SK-N-SH (cell line): ENCODE measurements at regions not wholly inside any gene's neighbourhood (a gene's known extent, or its start where the extent isn't known, plus 50 kb on each side); places are given as distances from the start of the nearest gene placed in this dataset.

Source experiments
- CHD2 ChIP-seq: fragments of 150-350 bp; IDR thresholded peaks from 2 replicates; pipeline ENCODE4 v1.6.1; 2018; ENCODE audit warnings: low read length; ENCODE audit not compliant: partially characterized antibody
- EP300 ChIP-seq, 2 experiments: IDR thresholded peaks; 2 replicates each; pipeline versions ENCODE4 v1.4.0 to v1.6.1; 2012; ENCODE audit warnings: borderline replicate concordance in 1 of 2, low read depth in 1 of 2, low read length in 1 of 2
- GATA2 ChIP-seq: sonication (generic); formaldehyde crosslinking; IDR thresholded peaks from 2 replicates; pipeline ENCODE4 v1.5.0; 2020; ENCODE audit warnings: mild to moderate bottlenecking, missing genetic modification reagents
- MAX ChIP-seq: IDR thresholded peaks from 2 replicates; pipeline ENCODE4 v1.4.0; 2012; ENCODE audit warnings: low read depth
- POLR2AphosphoS5 ChIP-seq: IDR thresholded peaks from 2 replicates; pipeline ENCODE4 v1.6.1; 2012; ENCODE audit warnings: low read depth, low read length
- RFX5 ChIP-seq: IDR thresholded peaks from 2 replicates; pipeline ENCODE4 v1.6.1; 2012; ENCODE audit warnings: mild to moderate bottlenecking, improper control_type of control experiment, low read length
- RXRA ChIP-seq: IDR thresholded peaks from 2 replicates; pipeline ENCODE4 v1.4.0; 2012; ENCODE audit warnings: low read depth, mild to moderate bottlenecking, borderline replicate concordance
- SMC3 ChIP-seq: IDR thresholded peaks from 2 replicates; pipeline ENCODE4 v1.6.1; 2012; ENCODE audit warnings: low read depth, low read length, improper control_type of control experiment
- TAF1 ChIP-seq: IDR thresholded peaks from 2 replicates; pipeline ENCODE4 v1.6.1; 2012; ENCODE audit warnings: low read depth, mild to moderate bottlenecking, low read length, moderate library complexity, borderline replicate concordance
- TF ChIP-seq, protein P1 (sequence below): fragments of 200-600 bp; sonication (generic); IDR thresholded peaks from 2 replicates; pipeline ENCODE4 v1.6.1; 2017; ENCODE audit warnings: antibody characterized with exemption, mild to moderate bottlenecking, moderate library complexity
- TF ChIP-seq, protein P2 (sequence below): IDR thresholded peaks from 2 replicates; pipeline ENCODE4 v1.4.0; 2012; ENCODE audit warnings: low read depth, borderline replicate concordance

GRCh38 chr6:140548366-140548765 is 1173.9 kb upstream of the CITED2 start:
- TF ChIP-seq, protein P1, sequence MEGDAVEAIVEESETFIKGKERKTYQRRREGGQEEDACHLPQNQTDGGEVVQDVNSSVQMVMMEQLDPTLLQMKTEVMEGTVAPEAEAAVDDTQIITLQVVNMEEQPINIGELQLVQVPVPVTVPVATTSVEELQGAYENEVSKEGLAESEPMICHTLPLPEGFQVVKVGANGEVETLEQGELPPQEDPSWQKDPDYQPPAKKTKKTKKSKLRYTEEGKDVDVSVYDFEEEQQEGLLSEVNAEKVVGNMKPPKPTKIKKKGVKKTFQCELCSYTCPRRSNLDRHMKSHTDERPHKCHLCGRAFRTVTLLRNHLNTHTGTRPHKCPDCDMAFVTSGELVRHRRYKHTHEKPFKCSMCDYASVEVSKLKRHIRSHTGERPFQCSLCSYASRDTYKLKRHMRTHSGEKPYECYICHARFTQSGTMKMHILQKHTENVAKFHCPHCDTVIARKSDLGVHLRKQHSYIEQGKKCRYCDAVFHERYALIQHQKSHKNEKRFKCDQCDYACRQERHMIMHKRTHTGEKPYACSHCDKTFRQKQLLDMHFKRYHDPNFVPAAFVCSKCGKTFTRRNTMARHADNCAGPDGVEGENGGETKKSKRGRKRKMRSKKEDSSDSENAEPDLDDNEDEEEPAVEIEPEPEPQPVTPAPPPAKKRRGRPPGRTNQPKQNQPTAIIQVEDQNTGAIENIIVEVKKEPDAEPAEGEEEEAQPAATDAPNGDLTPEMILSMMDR: no peak
- TF ChIP-seq MAX: no peak
- no peak for TF ChIP-seq RFX5
- no peak for TF ChIP-seq RXRA
- TF ChIP-seq EP300 (IDR thresholded peaks at IDR 0.05; ENCODE audit: borderline replicate concordance in 1 of 2, low read depth in 1 of 2, low read length in 1 of 2): no peak
- no peak for TF ChIP-seq CHD2
- TF ChIP-seq SMC3: no peak
- TF ChIP-seq TAF1: no peak
- TF ChIP-seq, protein P2, sequence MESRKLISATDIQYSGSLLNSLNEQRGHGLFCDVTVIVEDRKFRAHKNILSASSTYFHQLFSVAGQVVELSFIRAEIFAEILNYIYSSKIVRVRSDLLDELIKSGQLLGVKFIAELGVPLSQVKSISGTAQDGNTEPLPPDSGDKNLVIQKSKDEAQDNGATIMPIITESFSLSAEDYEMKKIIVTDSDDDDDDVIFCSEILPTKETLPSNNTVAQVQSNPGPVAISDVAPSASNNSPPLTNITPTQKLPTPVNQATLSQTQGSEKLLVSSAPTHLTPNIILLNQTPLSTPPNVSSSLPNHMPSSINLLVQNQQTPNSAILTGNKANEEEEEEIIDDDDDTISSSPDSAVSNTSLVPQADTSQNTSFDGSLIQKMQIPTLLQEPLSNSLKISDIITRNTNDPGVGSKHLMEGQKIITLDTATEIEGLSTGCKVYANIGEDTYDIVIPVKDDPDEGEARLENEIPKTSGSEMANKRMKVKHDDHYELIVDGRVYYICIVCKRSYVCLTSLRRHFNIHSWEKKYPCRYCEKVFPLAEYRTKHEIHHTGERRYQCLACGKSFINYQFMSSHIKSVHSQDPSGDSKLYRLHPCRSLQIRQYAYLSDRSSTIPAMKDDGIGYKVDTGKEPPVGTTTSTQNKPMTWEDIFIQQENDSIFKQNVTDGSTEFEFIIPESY: no peak
- no peak for TF ChIP-seq GATA2 (CRISPR knock-in tag)
- no peak for TF ChIP-seq POLR2AphosphoS5
